VCaP (cell line): ENCODE measurements at regions not wholly inside any gene's neighbourhood (a gene's known extent, or its start where the extent isn't known, plus 50 kb on each side); places are given as distances from the start of the nearest gene placed in this dataset.
"Not testable (repeated sequence)": the region's sequence is repeated elsewhere in the genome, so short reads cannot be mapped to it uniquely, and the experiment has no call there.

Source experiments
- H3K27ac ChIP-seq: fragments of 450-650 bp; 2 replicates; pipeline ENCODE4 v1.5.1; 2017
- CTCF ChIP-seq: fragments of 450-650 bp; conservative IDR thresholded peaks from 2 replicates; pipeline ENCODE4 v1.5.1; 2017; ENCODE audit warnings: mild to moderate bottlenecking, moderate library complexity

- H3K27ac ChIP-seq, result no peak overlapping the region
- no peak for TF ChIP-seq CTCF
These were observed 435.0 kb downstream of the POM121L12 start for GRCh38 chr7:53470336-53470970.

- no peak overlapping the region for H3K27ac ChIP-seq
- TF ChIP-seq CTCF, result no peak
These were observed 437.9 kb downstream of the POM121L12 start for GRCh38 chr7:53473371-53473770.

- H3K27ac ChIP-seq, result no peak overlapping the region
- no peak for TF ChIP-seq CTCF
These were observed 440.3 kb downstream of the POM121L12 start for GRCh38 chr7:53475776-53476175.

- TF ChIP-seq CTCF, result no peak
- no peak overlapping the region for H3K27ac ChIP-seq
These were observed 441.1 kb downstream of the POM121L12 start for GRCh38 chr7:53476566-53476965.

- no peak overlapping the region for H3K27ac ChIP-seq
These were observed 449.9 kb downstream of the POM121L12 start for GRCh38 chr7:53485354-53485753.

GRCh38 chr7:53491051-53491450 lies 455.6 kb downstream of the POM121L12 start:
- TF ChIP-seq CTCF, result no peak

More at GRCh38 chr7:53485354-53485753, 449.9 kb downstream of the POM121L12 start:
- no peak for TF ChIP-seq CTCF

GRCh38 chr7:53495181-53495580 lies 459.7 kb downstream of the POM121L12 start:
- not testable (repeated sequence) for H3K27ac ChIP-seq

More at GRCh38 chr7:53491051-53491450, 455.6 kb downstream of the POM121L12 start:
- no peak overlapping the region for H3K27ac ChIP-seq

GRCh38 chr7:53500076-53500475 lies 464.6 kb downstream of the POM121L12 start:
- H3K27ac ChIP-seq, result no peak overlapping the region
- TF ChIP-seq CTCF, result no peak
